ENCODE measurements at regions not wholly inside any gene's neighbourhood (a gene's known extent, or its start where the extent isn't known, plus 50 kb on each side); places are given as distances from the start of the nearest gene placed in this dataset.

- no peaks in the 10 kb centered on the region for H3K27me3 ChIP-seq
- peaks cover 25% of the 10 kb centered on the region for H3K4me1 ChIP-seq
- intact Hi-C loops (cut with DNase I): no loop called here
- DNase-seq (ENCODE audit: extremely low spot score in 2 of 2): no peak
- H3K36me3 ChIP-seq: no peaks in the 10 kb centered on the region
- TF ChIP-seq POLR2A (IDR thresholded peaks at IDR 0.05) (no peak), CTCF (IDR thresholded peaks at IDR 0.05) (no peak), POLR2AphosphoS5 (IDR thresholded peaks at IDR 0.05; ENCODE audit: insufficient read depth in 1 of 2, low read depth in 1 of 2) (no peak)
- no peak overlapping the region for H3K4me3 ChIP-seq
- no peaks in the 10 kb centered on the region for H3K9me3 ChIP-seq
- no peak overlapping the region for H3K27ac ChIP-seq
Observed at GRCh38 chr3:72421786-72422185, 426.5 kb downstream of the SHQ1 start.

- H3K9me3 ChIP-seq: no peaks in the 10 kb centered on the region
- no peak overlapping the region for H3K4me3 ChIP-seq
- H3K4me1 ChIP-seq: peaks cover 18% of the 10 kb centered on the region
- TF ChIP-seq CTCF (IDR thresholded peaks at IDR 0.05): no peak
- no peak for TF ChIP-seq POLR2AphosphoS5 (IDR thresholded peaks at IDR 0.05; ENCODE audit: insufficient read depth in 1 of 2, low read depth in 1 of 2)
- DNase-seq (ENCODE audit: extremely low spot score in 2 of 2): no peak
- H3K27me3 ChIP-seq: no peaks in the 10 kb centered on the region
- no peaks in the 10 kb centered on the region for H3K36me3 ChIP-seq
- intact Hi-C loops (cut with DNase I): no loop called here
- H3K27ac ChIP-seq: no peak overlapping the region
Observed at GRCh38 chr3:72421126-72421525, 427.1 kb downstream of the SHQ1 start.

GRCh38 chr3:72418856-72419255 lies 429.4 kb downstream of the SHQ1 start:
- no peaks in the 10 kb centered on the region for H3K9me3 ChIP-seq
- intact Hi-C loops (cut with DNase I): no loop called here
- H3K4me3 ChIP-seq: no peak overlapping the region
- TF ChIP-seq POLR2AphosphoS5 (IDR thresholded peaks at IDR 0.05; ENCODE audit: insufficient read depth in 1 of 2, low read depth in 1 of 2): no peak
- no peak for TF ChIP-seq POLR2A (IDR thresholded peaks at IDR 0.05)
- no peaks in the 10 kb centered on the region for H3K36me3 ChIP-seq
- H3K27me3 ChIP-seq: no peaks in the 10 kb centered on the region
- H3K4me1 ChIP-seq: peaks cover 12% of the 10 kb centered on the region
- no peak for DNase-seq (ENCODE audit: extremely low spot score in 2 of 2)
- H3K27ac ChIP-seq: no peak overlapping the region

GRCh38 chr3:72418244-72418643 lies 430.0 kb downstream of the SHQ1 start:
- Histone ChIP-seq H3K27ac (no peak overlapping the region), H3K4me3 (no peak overlapping the region), H3K36me3 (no peaks in the 10 kb centered on the region), H3K27me3 (no peaks in the 10 kb centered on the region), H3K9me3 (no peaks in the 10 kb centered on the region), H3K4me1 (peaks cover 18% of the 10 kb centered on the region)
- DNase-seq (ENCODE audit: extremely low spot score in 2 of 2): no peak
- intact Hi-C loops (cut with DNase I): no loop called here
- TF ChIP-seq CTCF (IDR thresholded peaks at IDR 0.05): no peak
- no peak for TF ChIP-seq POLR2AphosphoS5 (IDR thresholded peaks at IDR 0.05; ENCODE audit: insufficient read depth in 1 of 2, low read depth in 1 of 2)
- TF ChIP-seq POLR2A (IDR thresholded peaks at IDR 0.05): no peak

GRCh38 chr3:72414481-72415016 lies 433.7 kb downstream of the SHQ1 start:
- Histone ChIP-seq H3K4me3 (no peak overlapping the region), H3K9me3 (no peaks in the 10 kb centered on the region), H3K4me1 (peaks cover 48% of the 10 kb centered on the region), H3K36me3 (no peaks in the 10 kb centered on the region), H3K27me3 (no peaks in the 10 kb centered on the region), H3K27ac (no peak overlapping the region)
- DNase-seq (ENCODE audit: extremely low spot score in 2 of 2): no peak
- TF ChIP-seq POLR2A (IDR thresholded peaks at IDR 0.05) (no peak), POLR2AphosphoS5 (IDR thresholded peaks at IDR 0.05; ENCODE audit: insufficient read depth in 1 of 2, low read depth in 1 of 2) (no peak)
- intact Hi-C loops (cut with DNase I): no loop called here

- Histone ChIP-seq H3K36me3 (no peaks in the 10 kb centered on the region), H3K4me3 (no peak overlapping the region), H3K9me3 (no peaks in the 10 kb centered on the region), H3K27me3 (no peaks in the 10 kb centered on the region), H3K27ac (no peak overlapping the region), H3K4me1 (peaks cover 55% of the 10 kb centered on the region)
- intact Hi-C loops (cut with DNase I): no loop called here
- no peak for DNase-seq (ENCODE audit: extremely low spot score in 2 of 2)
- TF ChIP-seq POLR2AphosphoS5 (IDR thresholded peaks at IDR 0.05; ENCODE audit: insufficient read depth in 1 of 2, low read depth in 1 of 2) (no peak), POLR2A (IDR thresholded peaks at IDR 0.05) (no peak), CTCF (IDR thresholded peaks at IDR 0.05) (no peak)
Observed at GRCh38 chr3:72413228-72413627, 435.0 kb downstream of the SHQ1 start.

Measured in vagina (tissue), 2 donors.